CD4-positive, alpha-beta memory T cell (primary cell): ENCODE measurements at regions not wholly inside any gene's neighbourhood (a gene's known extent, or its start where the extent isn't known, plus 50 kb on each side); places are given as distances from the start of the nearest gene placed in this dataset.
"Not testable (repeated sequence)": the region's sequence is repeated elsewhere in the genome, so short reads cannot be mapped to it uniquely, and the experiment has no call there.

ENCODE experiments used
- CTCF ChIA-PET: fragments of 350-600 bp; sonication (Branson Sonifier 250); formaldehyde crosslinking; loops from one replicate; lab custom pipeline; 2021; ENCODE audit warnings: inconsistent platforms; ENCODE audit not compliant: partially characterized antibody; lab: Charles Lee
- POLR2A ChIA-PET: fragments of 350-600 bp; sonication (Branson Sonifier 250); formaldehyde crosslinking; loops from one replicate; lab custom pipeline; 2021; ENCODE audit not compliant: partially characterized antibody; lab: Charles Lee
- DNase-seq, 5 donors: peaks; one replicate each; pipeline versions ENCODE4 v3.0.0 to v3.0.0-alpha.2; 2020 to 2022; ENCODE audit warnings: mixed read lengths in 1 of 5
- H3K27ac ChIP-seq: one replicate; pipeline ENCODE4 v1.7.0; 2013; ENCODE audit warnings: low read depth, low read length
- H3K27me3 ChIP-seq: 2 replicates; pipeline ENCODE4 v1.7.0; 2013; ENCODE audit warnings: mild to moderate bottlenecking, low read length, moderate library complexity; ENCODE audit not compliant: insufficient read depth
- H3K36me3 ChIP-seq: 2 replicates; pipeline ENCODE4 v1.7.0; 2013; ENCODE audit warnings: mild to moderate bottlenecking, low read length, moderate library complexity; ENCODE audit not compliant: insufficient read depth
- H3K4me1 ChIP-seq: 2 replicates; pipeline ENCODE4 v1.7.0; 2013; ENCODE audit warnings: mild to moderate bottlenecking, low read length, moderate library complexity; ENCODE audit not compliant: insufficient read depth
- H3K4me3 ChIP-seq, 2 donors: one replicate each; pipeline ENCODE4 v1.7.0; 2013; ENCODE audit warnings: low read length in 2 of 2, mild to moderate bottlenecking in 1 of 2
- H3K9me3 ChIP-seq, 2 donors: one replicate each; pipeline ENCODE4 v1.7.0; 2013; ENCODE audit warnings: low read length in 2 of 2, control low read depth in 1 of 2; ENCODE audit not compliant: control insufficient read depth in 1 of 2
- H3K27ac Mint-ChIP-seq, 7 donors: one replicate each; pipeline ENCODE4 v1.8.0; 2020 to 2021; ENCODE audit warnings: mixed read lengths in 7 of 7, mild to moderate bottlenecking in 6 of 7, inconsistent platforms in 3 of 7, moderate library complexity in 3 of 7
- H3K27me3 Mint-ChIP-seq, 2 donors: one replicate each; pipeline ENCODE4 v1.8.0; 2020 to 2021; ENCODE audit warnings: mixed read lengths in 2 of 2
- H3K36me3 Mint-ChIP-seq, 2 donors: one replicate each; pipeline ENCODE4 v1.8.0; 2020 to 2021; ENCODE audit warnings: mixed read lengths in 2 of 2, inconsistent platforms in 1 of 2, mild to moderate bottlenecking in 1 of 2
- H3K4me1 Mint-ChIP-seq, 4 donors: one replicate each; pipeline ENCODE4 v1.8.0; 2020 to 2021; ENCODE audit warnings: mixed read lengths in 4 of 4, mild to moderate bottlenecking in 1 of 4
- H3K4me3 Mint-ChIP-seq, 8 donors: one replicate each; pipeline ENCODE4 v1.8.0; 2020 to 2021; ENCODE audit warnings: mixed read lengths in 8 of 8, mild to moderate bottlenecking in 7 of 8, moderate library complexity in 6 of 8, inconsistent platforms in 3 of 8
- H3K9me3 Mint-ChIP-seq, 8 donors: one replicate each; pipeline ENCODE4 v1.8.0; 2020 to 2021; ENCODE audit warnings: mixed read lengths in 8 of 8, mild to moderate bottlenecking in 5 of 8, inconsistent platforms in 3 of 8, moderate library complexity in 1 of 8
- intact Hi-C: fragments of 100-400 bp; cut with micrococcal nuclease; formaldehyde crosslinking; loops from one replicate; pipeline ENCODE4 v1.15.1; 2023

- Mint-ChIP-seq H3K4me3 (no peak overlapping the region), H3K36me3 (no peaks in the 10 kb centered on the region)
Observed at GRCh38 chr11:86876716-86877234, 76.4 kb downstream of the PRSS23 start.

GRCh38 chr11:86877503-86877902 lies 77.2 kb downstream of the PRSS23 start:
- POLR2A ChIA-PET: no interaction called here
- H3K27ac ChIP-seq: no peak overlapping the region
- no peak overlapping the region for H3K4me3 ChIP-seq
- no peak overlapping the region for H3K4me3 Mint-ChIP-seq
- CTCF ChIA-PET: no interaction called here
- intact Hi-C loops: no loop called here
- no peaks in the 10 kb centered on the region for H3K36me3 Mint-ChIP-seq
- H3K4me1 ChIP-seq: no peaks in the 10 kb centered on the region
- peaks cover 0 to 2% of the 10 kb centered on the region in 2 donors for H3K27me3 Mint-ChIP-seq
- no peaks in the 10 kb centered on the region for H3K9me3 ChIP-seq
- no peaks in the 10 kb centered on the region for H3K4me1 Mint-ChIP-seq
- no peak overlapping the region for H3K27ac Mint-ChIP-seq
- no peaks in the 10 kb centered on the region for H3K9me3 Mint-ChIP-seq
- no peaks in the 10 kb centered on the region for H3K36me3 ChIP-seq
- H3K27me3 ChIP-seq: no peaks in the 10 kb centered on the region
- DNase-seq: no peak

More at GRCh38 chr11:86876716-86877234, 76.4 kb downstream of the PRSS23 start:
- no peaks in the 10 kb centered on the region for H3K27me3 ChIP-seq
- H3K36me3 ChIP-seq: no peaks in the 10 kb centered on the region
- H3K4me1 ChIP-seq: no peaks in the 10 kb centered on the region
- ChIA-PET CTCF (no interaction called here), POLR2A (no interaction called here)
- intact Hi-C loops: no loop called here
- no peaks in the 10 kb centered on the region for H3K4me1 Mint-ChIP-seq
- no peak overlapping the region for H3K27ac Mint-ChIP-seq
- H3K9me3 ChIP-seq: no peaks in the 10 kb centered on the region
- H3K9me3 Mint-ChIP-seq: no peaks in the 10 kb centered on the region
- H3K27ac ChIP-seq: no peak overlapping the region
- no peak overlapping the region for H3K4me3 ChIP-seq
- DNase-seq: no peak
- peaks cover 0 to 2% of the 10 kb centered on the region in 2 donors for H3K27me3 Mint-ChIP-seq

GRCh38 chr11:86879241-86879640 lies 76.0 kb downstream of the FZD4 start:
- H3K4me1 Mint-ChIP-seq, CTCF ChIA-PET, intact Hi-C loops, H3K27ac ChIP-seq, H3K36me3 ChIP-seq, H3K36me3 Mint-ChIP-seq, H3K9me3 ChIP-seq, H3K27ac Mint-ChIP-seq, H3K4me3 ChIP-seq, DNase-seq, H3K27me3 Mint-ChIP-seq, H3K4me3 Mint-ChIP-seq, H3K9me3 Mint-ChIP-seq, H3K4me1 ChIP-seq, POLR2A ChIA-PET, H3K27me3 ChIP-seq: not testable (repeated sequence)

- Mint-ChIP-seq H3K36me3 (no peaks in the 10 kb centered on the region), H3K27me3 (peaks cover 7 to 20% of the 10 kb centered on the region in 2 donors), H3K4me1 (no peaks in the 10 kb centered on the region), H3K27ac (no peak overlapping the region), H3K9me3 (no peaks in the 10 kb centered on the region), H3K4me3 (no peak overlapping the region)
- no peaks in the 10 kb centered on the region for H3K4me1 ChIP-seq
- no peak overlapping the region for H3K4me3 ChIP-seq
- POLR2A ChIA-PET: no interaction called here
- peaks cover 4% of the 10 kb centered on the region for H3K27me3 ChIP-seq
- CTCF ChIA-PET: no interaction called here
- H3K27ac ChIP-seq: no peak overlapping the region
- DNase-seq: no peak
- H3K9me3 ChIP-seq: no peaks in the 10 kb centered on the region
- H3K36me3 ChIP-seq: no peaks in the 10 kb centered on the region
- intact Hi-C loops: no loop called here
Observed at GRCh38 chr11:86885311-86885710, 69.9 kb downstream of the FZD4 start.

- Histone ChIP-seq H3K27me3 (peaks cover 4% of the 10 kb centered on the region), H3K4me3 (no peak overlapping the region), H3K4me1 (no peaks in the 10 kb centered on the region), H3K27ac (no peak overlapping the region), H3K36me3 (no peaks in the 10 kb centered on the region), H3K9me3 (no peaks in the 10 kb centered on the region)
- peaks cover 7 to 19% of the 10 kb centered on the region in 2 donors for H3K27me3 Mint-ChIP-seq
- no peaks in the 10 kb centered on the region for H3K9me3 Mint-ChIP-seq
- DNase-seq: no peak
- no peaks in the 10 kb centered on the region for H3K4me1 Mint-ChIP-seq
- POLR2A ChIA-PET: no interaction called here
- H3K4me3 Mint-ChIP-seq: no peak overlapping the region
- intact Hi-C loops: no loop called here
- no peak overlapping the region for H3K27ac Mint-ChIP-seq
- no peaks in the 10 kb centered on the region for H3K36me3 Mint-ChIP-seq
- CTCF ChIA-PET: no interaction called here
Observed at GRCh38 chr11:86888164-86889000, 66.8 kb downstream of the FZD4 start.

- ChIA-PET POLR2A (no interaction called here), CTCF (no interaction called here)
- Mint-ChIP-seq H3K27me3 (peaks cover 7 to 15% of the 10 kb centered on the region in 2 donors), H3K9me3 (no peaks in the 10 kb centered on the region), H3K27ac (no peak overlapping the region), H3K4me1 (no peaks in the 10 kb centered on the region), H3K4me3 (no peak overlapping the region), H3K36me3 (no peaks in the 10 kb centered on the region)
- Histone ChIP-seq H3K4me1 (no peaks in the 10 kb centered on the region), H3K27me3 (peaks cover 4% of the 10 kb centered on the region), H3K9me3 (no peaks in the 10 kb centered on the region), H3K4me3 (no peak overlapping the region), H3K27ac (no peak overlapping the region), H3K36me3 (no peaks in the 10 kb centered on the region)
- DNase-seq: no peak
- intact Hi-C loops: no loop called here
Observed at GRCh38 chr11:86889001-86889341, 66.2 kb downstream of the FZD4 start.

GRCh38 chr11:86891036-86891435 lies 64.2 kb downstream of the FZD4 start:
- H3K4me1 ChIP-seq: no peaks in the 10 kb centered on the region
- intact Hi-C loops: no loop called here
- peaks cover 4% of the 10 kb centered on the region for H3K27me3 ChIP-seq
- CTCF ChIA-PET: no interaction called here
- H3K9me3 Mint-ChIP-seq: no peaks in the 10 kb centered on the region
- H3K27me3 Mint-ChIP-seq: peaks cover 3 to 8% of the 10 kb centered on the region in 2 donors
- no peaks in the 10 kb centered on the region for H3K9me3 ChIP-seq
- POLR2A ChIA-PET: no interaction called here
- H3K4me1 Mint-ChIP-seq: no peaks in the 10 kb centered on the region
- H3K27ac ChIP-seq: no peak overlapping the region
- no peak overlapping the region for H3K27ac Mint-ChIP-seq
- H3K4me3 Mint-ChIP-seq: no peak overlapping the region
- H3K4me3 ChIP-seq: no peak overlapping the region
- DNase-seq: no peak
- H3K36me3 Mint-ChIP-seq: no peaks in the 10 kb centered on the region
- H3K36me3 ChIP-seq: no peaks in the 10 kb centered on the region
